ENCODE measurements at regions not wholly inside any gene's neighbourhood (a gene's known extent, or its start where the extent isn't known, plus 50 kb on each side); places are given as distances from the start of the nearest gene placed in this dataset.

- TF ChIP-seq POLR2AphosphoS5 (IDR thresholded peaks at IDR 0.05; ENCODE audit: insufficient read depth in 1 of 2, low read depth in 1 of 2): no peak
- TF ChIP-seq CTCF (IDR thresholded peaks at IDR 0.05): no peak
Measured at GRCh38 chr11:115610908-115611307, 106.7 kb upstream of the CADM1 start.
